GM23338 (cell line): ENCODE measurements at regions not wholly inside any gene's neighbourhood (a gene's known extent, or its start where the extent isn't known, plus 50 kb on each side); places are given as distances from the start of the nearest gene placed in this dataset.

Experiments used
- CREB1 ChIP-seq: fragments of 250-450 bp; sonication (Bioruptor Pico); IDR thresholded peaks from 2 replicates; pipeline ENCODE4 v1.5.0; 2020; ENCODE audit warnings: low read depth, mild to moderate bottlenecking, moderate library complexity
- EZH2 ChIP-seq: fragments of 200-600 bp; sonication (generic); IDR thresholded peaks from one replicate; pipeline ENCODE4 v1.8.0; 2017; ENCODE audit warnings: antibody characterized with exemption, mild to moderate bottlenecking, low read depth; ENCODE audit not compliant: unreplicated experiment
- EZH2phosphoT487 ChIP-seq: fragments of 200-600 bp; sonication (generic); IDR thresholded peaks from one replicate; pipeline ENCODE4 v1.8.1; 2018; ENCODE audit warnings: antibody characterized with exemption; ENCODE audit not compliant: unreplicated experiment
- JUNB ChIP-seq: IDR thresholded peaks from one replicate; pipeline ENCODE4 v1.6.1; 2016; ENCODE audit warnings: antibody characterized with exemption; ENCODE audit not compliant: unreplicated experiment
- NANOG ChIP-seq: IDR thresholded peaks from 2 replicates; pipeline ENCODE4 v1.6.1; 2016; ENCODE audit warnings: antibody characterized with exemption, borderline replicate concordance
- POLR2AphosphoS5 ChIP-seq: IDR thresholded peaks from 2 replicates; pipeline ENCODE4 v1.6.1; 2016; ENCODE audit warnings: antibody characterized with exemption, low read depth
- REST ChIP-seq: IDR thresholded peaks from one replicate; pipeline ENCODE4 v1.6.1; 2018; ENCODE audit warnings: antibody characterized with exemption; ENCODE audit not compliant: unreplicated experiment
- STAT1 ChIP-seq: IDR thresholded peaks from one replicate; pipeline ENCODE4 v1.6.1; 2016; ENCODE audit warnings: antibody characterized with exemption; ENCODE audit not compliant: unreplicated experiment
- ZNF114 ChIP-seq: fragments of 250-450 bp; sonication (Bioruptor Pico); IDR thresholded peaks from 2 replicates; pipeline ENCODE4 v1.5.0; 2020; ENCODE audit warnings: mild to moderate bottlenecking, moderate library complexity
- ZNF331 ChIP-seq: fragments of 250-450 bp; sonication (Bioruptor Pico); IDR thresholded peaks from 2 replicates; pipeline ENCODE4 v1.5.0; 2020; ENCODE audit warnings: low read depth, mild to moderate bottlenecking, moderate library complexity
- ZNF462 ChIP-seq: fragments of 250-450 bp; sonication (Bioruptor Pico); IDR thresholded peaks from 2 replicates; pipeline ENCODE4 v1.5.0; 2020; ENCODE audit warnings: mild to moderate bottlenecking, moderate library complexity
- TF ChIP-seq, protein P1 (sequence below), 2 experiments: fragments of 200-600 bp in 1 of 2; sonication (generic) in 1 of 2; conservative IDR thresholded peaks; 2 replicates each; pipeline versions ENCODE4 v1.5.1 to v1.6.1; 2016 to 2017; ENCODE audit warnings: antibody characterized with exemption in 2 of 2, low read depth in 2 of 2, mild to moderate bottlenecking in 2 of 2, moderate library complexity in 1 of 2
- TF ChIP-seq, protein P2 (sequence below): IDR thresholded peaks from 2 replicates; pipeline ENCODE4 v1.6.1; 2016; ENCODE audit warnings: antibody characterized with exemption

- TF ChIP-seq POLR2AphosphoS5 (no peak), REST (no peak), CREB1 (CRISPR knock-in tag) (no peak), EZH2phosphoT487 (no peak), JUNB (no peak), EZH2 (no peak), NANOG (no peak), ZNF114 (CRISPR knock-in tag) (no peak), ZNF462 (no peak), ZNF331 (no peak), STAT1 (no peak)
- TF ChIP-seq, protein P1, sequence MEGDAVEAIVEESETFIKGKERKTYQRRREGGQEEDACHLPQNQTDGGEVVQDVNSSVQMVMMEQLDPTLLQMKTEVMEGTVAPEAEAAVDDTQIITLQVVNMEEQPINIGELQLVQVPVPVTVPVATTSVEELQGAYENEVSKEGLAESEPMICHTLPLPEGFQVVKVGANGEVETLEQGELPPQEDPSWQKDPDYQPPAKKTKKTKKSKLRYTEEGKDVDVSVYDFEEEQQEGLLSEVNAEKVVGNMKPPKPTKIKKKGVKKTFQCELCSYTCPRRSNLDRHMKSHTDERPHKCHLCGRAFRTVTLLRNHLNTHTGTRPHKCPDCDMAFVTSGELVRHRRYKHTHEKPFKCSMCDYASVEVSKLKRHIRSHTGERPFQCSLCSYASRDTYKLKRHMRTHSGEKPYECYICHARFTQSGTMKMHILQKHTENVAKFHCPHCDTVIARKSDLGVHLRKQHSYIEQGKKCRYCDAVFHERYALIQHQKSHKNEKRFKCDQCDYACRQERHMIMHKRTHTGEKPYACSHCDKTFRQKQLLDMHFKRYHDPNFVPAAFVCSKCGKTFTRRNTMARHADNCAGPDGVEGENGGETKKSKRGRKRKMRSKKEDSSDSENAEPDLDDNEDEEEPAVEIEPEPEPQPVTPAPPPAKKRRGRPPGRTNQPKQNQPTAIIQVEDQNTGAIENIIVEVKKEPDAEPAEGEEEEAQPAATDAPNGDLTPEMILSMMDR (conservative IDR thresholded peaks at IDR 0.05; ENCODE audit: low read depth in 2 of 2), result no peak
- TF ChIP-seq, protein P2, sequence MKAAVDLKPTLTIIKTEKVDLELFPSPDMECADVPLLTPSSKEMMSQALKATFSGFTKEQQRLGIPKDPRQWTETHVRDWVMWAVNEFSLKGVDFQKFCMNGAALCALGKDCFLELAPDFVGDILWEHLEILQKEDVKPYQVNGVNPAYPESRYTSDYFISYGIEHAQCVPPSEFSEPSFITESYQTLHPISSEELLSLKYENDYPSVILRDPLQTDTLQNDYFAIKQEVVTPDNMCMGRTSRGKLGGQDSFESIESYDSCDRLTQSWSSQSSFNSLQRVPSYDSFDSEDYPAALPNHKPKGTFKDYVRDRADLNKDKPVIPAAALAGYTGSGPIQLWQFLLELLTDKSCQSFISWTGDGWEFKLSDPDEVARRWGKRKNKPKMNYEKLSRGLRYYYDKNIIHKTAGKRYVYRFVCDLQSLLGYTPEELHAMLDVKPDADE, result no peak
These were observed 253.3 kb downstream of the KLF13 start for GRCh38 chr15:31579976-31580375.
